Fibroblast of upper back skin (primary cell): ENCODE measurements at regions not wholly inside any gene's neighbourhood (a gene's known extent, or its start where the extent isn't known, plus 50 kb on each side); places are given as distances from the start of the nearest gene placed in this dataset.

Source experiments
- DNase-seq: peaks from one replicate; pipeline ENCODE4 v3.0.0-alpha.2; 2013

- no peak for DNase-seq
These were observed 170.9 kb upstream of the NPVF start for GRCh38 chr7:25399000-25399750.

GRCh38 chr7:25402532-25402931 is 174.2 kb upstream of the NPVF start:
- DNase-seq = no peak

GRCh38 chr7:25405736-25406135 is 177.4 kb upstream of the NPVF start:
- no peak for DNase-seq

- no peak for DNase-seq
These were observed 178.8 kb upstream of the NPVF start for GRCh38 chr7:25407053-25407452.

GRCh38 chr7:25408012-25408687 is 179.9 kb upstream of the NPVF start:
- DNase-seq = no peak

GRCh38 chr7:25408876-25409275 is 180.6 kb upstream of the NPVF start:
- DNase-seq = no peak

- no peak for DNase-seq
These were observed 181.8 kb upstream of the NPVF start for GRCh38 chr7:25409897-25410636.

- no peak for DNase-seq
These were observed 192.5 kb upstream of the NPVF start for GRCh38 chr7:25420771-25421170.

- no peak for DNase-seq
These were observed 195.8 kb upstream of the NPVF start for GRCh38 chr7:25424113-25424512.

- no peak for DNase-seq
These were observed 196.6 kb upstream of the NPVF start for GRCh38 chr7:25424855-25425254.

GRCh38 chr7:25427721-25428120 is 199.4 kb upstream of the NPVF start:
- DNase-seq = no peak

- peak; percentile 7 for DNase-seq
These were observed 201.4 kb upstream of the NPVF start for GRCh38 chr7:25429731-25430130.

- no peak for DNase-seq
These were observed 202.1 kb upstream of the NPVF start for GRCh38 chr7:25430200-25430931.

- DNase-seq = no peak
These were observed 203.7 kb upstream of the NPVF start for GRCh38 chr7:25431956-25432450.

- no peak for DNase-seq
These were observed 204.5 kb upstream of the NPVF start for GRCh38 chr7:25432807-25433206.

GRCh38 chr7:25436413-25436812 is 208.1 kb upstream of the NPVF start:
- DNase-seq = no peak

- DNase-seq = no peak
These were observed 209.0 kb upstream of the NPVF start for GRCh38 chr7:25437308-25437707.

GRCh38 chr7:25444991-25445390 is 216.7 kb upstream of the NPVF start:
- no peak for DNase-seq

GRCh38 chr7:25448301-25448700 is 220.0 kb upstream of the NPVF start:
- no peak for DNase-seq

- DNase-seq = no peak
These were observed 225.7 kb upstream of the NPVF start for GRCh38 chr7:25454020-25454419.

GRCh38 chr7:25454562-25455041 is 226.3 kb upstream of the NPVF start:
- no peak for DNase-seq

GRCh38 chr7:25455683-25456251 is 227.5 kb upstream of the NPVF start:
- DNase-seq = no peak
